H9 (cell line): ENCODE measurements at regions not wholly inside any gene's neighbourhood (a gene's known extent, or its start where the extent isn't known, plus 50 kb on each side); places are given as distances from the start of the nearest gene placed in this dataset.

Source experiments
- DNase-seq: peaks from one replicate; pipeline ENCODE4 v3.0.0-alpha.2; 2017
- H2AFZ ChIP-seq: one replicate; pipeline ENCODE4 v1.6.1; 2013; ENCODE audit warnings: mild to moderate bottlenecking, low read length, control low read depth, moderate library complexity
- H2AK5ac ChIP-seq: 2 replicates; pipeline ENCODE4 v1.6.1; 2013; ENCODE audit warnings: low read length, control low read depth, mixed read lengths; ENCODE audit not compliant: insufficient read length
- H2BK120ac ChIP-seq: one replicate; pipeline ENCODE4 v1.6.1; 2013; ENCODE audit warnings: low read depth, mild to moderate bottlenecking, low read length, control low read depth, inconsistent platforms; ENCODE audit not compliant: poor library complexity, severe bottlenecking
- H2BK12ac ChIP-seq: 2 replicates; pipeline ENCODE4 v1.6.1; 2013; ENCODE audit warnings: low read length, control low read depth, mixed read lengths, low read depth; ENCODE audit not compliant: insufficient read length
- H2BK15ac ChIP-seq: 2 replicates; pipeline ENCODE4 v1.6.1; 2013; ENCODE audit warnings: low read depth, low read length, control low read depth
- H2BK20ac ChIP-seq: one replicate; pipeline ENCODE4 v1.6.1; 2013; ENCODE audit warnings: low read depth, mild to moderate bottlenecking, low read length, control low read depth, inconsistent platforms; ENCODE audit not compliant: poor library complexity, severe bottlenecking
- H2BK5ac ChIP-seq: 2 replicates; pipeline ENCODE4 v1.6.1; 2013; ENCODE audit warnings: low read length, control low read depth, mixed read lengths; ENCODE audit not compliant: insufficient read length
- H3K14ac ChIP-seq: 2 replicates; pipeline ENCODE4 v1.6.1; 2013; ENCODE audit warnings: low read length, control low read depth; ENCODE audit not compliant: insufficient read depth
- H3K18ac ChIP-seq: 2 replicates; pipeline ENCODE4 v1.6.1; 2013; ENCODE audit warnings: low read depth, mild to moderate bottlenecking, mixed read lengths, low read length, control low read depth; ENCODE audit not compliant: insufficient read length
- H3K23ac ChIP-seq: 2 replicates; pipeline ENCODE4 v1.6.1; 2013; ENCODE audit warnings: low read length, control low read depth, mixed read lengths, low read depth; ENCODE audit not compliant: insufficient read length
- H3K23me2 ChIP-seq: 2 replicates; pipeline ENCODE4 v1.6.1; 2013; ENCODE audit warnings: low read depth, mild to moderate bottlenecking, mixed read lengths, low read length, control low read depth; ENCODE audit not compliant: insufficient read length, poor library complexity, severe bottlenecking
- H3K27ac ChIP-seq: 2 replicates; pipeline ENCODE4 v1.5.1; 2013; ENCODE audit warnings: low read length, control low read depth, mixed read lengths, low read depth; ENCODE audit not compliant: insufficient read length
- H3K27me3 ChIP-seq: 2 replicates; pipeline ENCODE4 v1.6.1; 2013; ENCODE audit warnings: low read length, control low read depth, inconsistent platforms; ENCODE audit not compliant: insufficient read depth
- H3K4ac ChIP-seq: 2 replicates; pipeline ENCODE4 v1.6.1; 2013; ENCODE audit warnings: low read depth, mild to moderate bottlenecking, control low read depth, inconsistent platforms, low read length, moderate library complexity
- H3K4me1 ChIP-seq: 2 replicates; pipeline ENCODE4 v1.6.1; 2013; ENCODE audit warnings: low read length, control low read depth, inconsistent platforms; ENCODE audit not compliant: insufficient read depth
- H3K4me2 ChIP-seq: 2 replicates; pipeline ENCODE4 v1.6.1; 2013; ENCODE audit warnings: low read length, control low read depth, mixed read lengths; ENCODE audit not compliant: insufficient read length, insufficient read depth
- H3K56ac ChIP-seq: 2 replicates; pipeline ENCODE4 v1.6.1; 2013; ENCODE audit warnings: low read depth, mild to moderate bottlenecking, mixed read lengths, low read length, control low read depth; ENCODE audit not compliant: insufficient read length
- H3K79me1 ChIP-seq: 2 replicates; pipeline ENCODE4 v1.6.1; 2013; ENCODE audit warnings: low read depth, mild to moderate bottlenecking, moderate library complexity, low read length, control low read depth, inconsistent platforms; ENCODE audit not compliant: insufficient read depth, poor library complexity, severe bottlenecking
- H3K79me2 ChIP-seq: 2 replicates; pipeline ENCODE4 v1.6.1; 2013; ENCODE audit warnings: low read length, control low read depth, inconsistent platforms; ENCODE audit not compliant: insufficient read depth
- H3K9ac ChIP-seq: 2 replicates; pipeline ENCODE4 v1.6.1; 2013; ENCODE audit warnings: low read length, control low read depth, mixed read lengths; ENCODE audit not compliant: insufficient read length; ENCODE audit errors: extremely low read depth
- H3K9me3 ChIP-seq: one replicate; pipeline ENCODE4 v1.6.1; 2013; ENCODE audit warnings: low read depth, low read length, inconsistent platforms; ENCODE audit not compliant: control insufficient read depth
- H3T11ph ChIP-seq: one replicate; pipeline ENCODE4 v1.6.1; 2013; ENCODE audit warnings: mild to moderate bottlenecking, low read length, control low read depth, inconsistent platforms
- H4K20me1 ChIP-seq: one replicate; pipeline ENCODE4 v1.6.1; 2013; ENCODE audit not compliant: control insufficient read depth, insufficient read length, insufficient read depth
- H4K5ac ChIP-seq: 2 replicates; pipeline ENCODE4 v1.6.1; 2013; ENCODE audit warnings: low read depth, mild to moderate bottlenecking, mixed read lengths, low read length, control low read depth; ENCODE audit not compliant: insufficient read length
- H4K8ac ChIP-seq: replicated peaks from 2 replicates; pipeline ENCODE4 v1.6.1; 2013; ENCODE audit warnings: low read length, control low read depth, mixed read lengths, low read depth; ENCODE audit not compliant: insufficient read length
- H4K91ac ChIP-seq: 2 replicates; pipeline ENCODE4 v1.6.1; 2013; ENCODE audit warnings: low read depth, mild to moderate bottlenecking, moderate library complexity, mixed read lengths, low read length, control low read depth; ENCODE audit not compliant: insufficient read length
- H3K27ac Mint-ChIP-seq, 3 experiments: 2 replicates in 2 of 3; 3 replicates in 1 of 3; pipeline ENCODE4 v1.8.0; 2020 to 2021; ENCODE audit warnings: mixed read lengths in 3 of 3, mild to moderate bottlenecking in 1 of 3, moderate library complexity in 1 of 3
- H3K27me3 Mint-ChIP-seq: 2 replicates; pipeline ENCODE4 v1.8.0; 2021; ENCODE audit warnings: low read depth, mild to moderate bottlenecking, moderate library complexity, mixed read lengths
- H3K36me3 Mint-ChIP-seq, 3 experiments: 2 replicates in 2 of 3; 3 replicates in 1 of 3; pipeline ENCODE4 v1.8.0; 2020 to 2021; ENCODE audit warnings: low read depth in 3 of 3, mixed read lengths in 3 of 3; ENCODE audit not compliant: insufficient read depth in 1 of 3
- H3K4me1 Mint-ChIP-seq, 2 experiments: 2 replicates each; pipeline ENCODE4 v1.8.0; 2020; ENCODE audit warnings: mixed read lengths in 2 of 2
- H3K4me3 Mint-ChIP-seq, 2 experiments: 2 replicates in 1 of 2; 3 replicates in 1 of 2; pipeline ENCODE4 v1.8.0; 2020 to 2021; ENCODE audit warnings: mild to moderate bottlenecking in 2 of 2, mixed read lengths in 2 of 2, moderate library complexity in 1 of 2
- H3K9me3 Mint-ChIP-seq, 2 experiments: 2 replicates in 1 of 2; 3 replicates in 1 of 2; pipeline ENCODE4 v1.8.0; 2020; ENCODE audit warnings: mild to moderate bottlenecking in 2 of 2, mixed read lengths in 2 of 2, moderate library complexity in 1 of 2
- CTCF ChIP-seq: fragments of 200-600 bp; sonication (generic); conservative IDR thresholded peaks from 3 replicates; pipeline ENCODE4 v1.8.0; 2021; ENCODE audit warnings: antibody characterized with exemption, mild to moderate bottlenecking
- WGBS: extraction: QIAGEN DNeasy Blood & Tissue Kit; methylation state at CpG from one replicate; pipeline ENCODE4 v1.1.7; 2013; ENCODE audit warnings: missing lambda C conversion rate, low lambda C conversion rate, mixed read lengths; ENCODE audit not compliant: insufficient read length; ENCODE audit errors: extremely low coverage; 5-methylcytosine and 5-hydroxymethylcytosine counted together

- Histone ChIP-seq H3K4ac (no peak overlapping the region), H3K18ac (no peak overlapping the region), H4K20me1 (no peaks in the 10 kb centered on the region), H2BK5ac (no peak overlapping the region), H3K14ac (no peak overlapping the region), H4K91ac (no peak overlapping the region), H2BK20ac (no peak overlapping the region), H4K8ac (no peak overlapping the region), H3K9me3 (no peaks in the 10 kb centered on the region), H3K4me1 (no peaks in the 10 kb centered on the region), H2BK12ac (no peak overlapping the region), H3K27ac (no peak overlapping the region), H3K79me2 (no peaks in the 10 kb centered on the region), H3K9ac (no peak overlapping the region), H2BK120ac (no peak overlapping the region), H3K79me1 (no peaks in the 10 kb centered on the region), H3K23me2 (no peaks in the 10 kb centered on the region), H2BK15ac (no peak overlapping the region), H3T11ph (no peak overlapping the region), H2AK5ac (no peak overlapping the region), H3K27me3 (no peaks in the 10 kb centered on the region), H3K4me2 (no peak overlapping the region), H2AFZ (no peak overlapping the region), H3K23ac (no peak overlapping the region), H4K5ac (no peak overlapping the region), H3K56ac (no peak overlapping the region)
- no peaks in the 10 kb centered on the region for H3K9me3 Mint-ChIP-seq
- no peaks in the 10 kb centered on the region; the same call in 1 of the 2 replicates for H3K27me3 Mint-ChIP-seq
- H3K4me3 Mint-ChIP-seq: no peak overlapping the region
- H3K27ac Mint-ChIP-seq: 0 out of 7 replicates have a peak overlapping the region, but pooled peaks of 1 of the 3 experiments have one; percentile 9
- H3K36me3 Mint-ChIP-seq: peaks cover 0 to 8% (median 6%) of the 10 kb centered on the region in 3 experiments; a peak in 2 of 7 replicates
- no peak for TF ChIP-seq CTCF
- WGBS: no CpG with 5 or more reads among the region's 1 CpG
- DNase-seq: no peak
- H3K4me1 Mint-ChIP-seq: peaks cover 11 to 18% of the 10 kb centered on the region in 2 experiments
Measured at GRCh38 chr2:56127010-56127409, 56.8 kb upstream of the CCDC85A start.
